ENCODE measurements at regions not wholly inside any gene's neighbourhood (a gene's known extent, or its start where the extent isn't known, plus 50 kb on each side); places are given as distances from the start of the nearest gene placed in this dataset.
"Not testable (repeated sequence)": the region's sequence is repeated elsewhere in the genome, so short reads cannot be mapped to it uniquely, and the experiment has no call there.

DNA sequence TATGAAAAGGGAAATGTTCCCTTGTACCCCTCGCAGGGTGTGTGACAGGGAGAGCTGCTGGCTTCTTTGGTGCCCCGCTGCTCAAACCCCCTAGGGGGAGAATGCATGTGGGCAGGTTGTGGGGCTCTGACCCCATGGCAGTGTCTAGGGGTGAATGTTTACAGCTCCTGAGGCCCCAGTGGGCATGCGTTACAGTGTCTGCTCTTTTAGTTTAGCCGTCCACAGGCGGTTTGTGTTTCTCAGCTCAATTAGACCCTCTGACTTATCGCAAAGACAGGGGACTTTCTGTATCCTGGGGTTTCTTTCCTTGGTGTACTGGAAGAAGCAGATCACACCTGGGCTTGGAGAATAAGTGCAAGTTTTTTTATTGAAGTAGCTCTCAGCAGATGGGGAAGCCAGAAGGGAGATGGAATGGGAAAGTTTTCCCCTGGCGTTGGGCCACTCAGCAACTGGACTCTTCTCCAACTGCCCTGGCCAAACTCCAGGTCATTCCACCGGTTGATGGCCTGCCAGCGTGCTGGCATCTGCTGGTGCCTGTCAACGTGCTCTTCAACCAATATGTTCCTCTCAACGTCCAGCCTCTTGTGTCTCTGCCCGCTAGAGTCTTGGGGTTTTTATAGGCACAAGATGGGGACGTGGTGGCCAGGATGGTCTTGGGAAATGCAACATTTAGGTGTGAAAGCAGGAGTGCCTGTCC, 720.9 kb downstream of the FSCB start:
- ATAC-seq = no peak
- DNase-seq = no peak
- intact Hi-C loops (cut with DNase I) = no loop called here

DNA sequence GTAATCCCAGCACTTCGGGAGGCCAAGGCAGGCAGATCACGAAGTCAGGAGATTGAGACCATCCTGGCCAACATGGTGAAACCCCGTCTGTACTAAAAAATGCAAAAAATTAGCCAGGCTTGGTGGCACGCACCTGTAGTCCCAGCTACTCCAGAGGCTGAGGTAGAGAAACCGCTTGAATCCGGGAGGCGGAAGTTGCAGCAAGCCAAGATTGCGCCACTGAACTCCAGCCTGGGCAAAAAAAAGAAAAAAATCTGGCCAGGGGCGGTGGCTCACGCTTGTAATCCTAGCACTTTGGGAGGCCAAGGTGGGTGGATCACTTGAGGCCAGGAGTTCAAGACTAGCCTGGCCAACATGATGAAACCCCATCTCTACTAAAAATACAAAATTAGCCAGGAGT, 722.7 kb downstream of the FSCB start:
- not testable (repeated sequence) for DNase-seq, ATAC-seq

DNA sequence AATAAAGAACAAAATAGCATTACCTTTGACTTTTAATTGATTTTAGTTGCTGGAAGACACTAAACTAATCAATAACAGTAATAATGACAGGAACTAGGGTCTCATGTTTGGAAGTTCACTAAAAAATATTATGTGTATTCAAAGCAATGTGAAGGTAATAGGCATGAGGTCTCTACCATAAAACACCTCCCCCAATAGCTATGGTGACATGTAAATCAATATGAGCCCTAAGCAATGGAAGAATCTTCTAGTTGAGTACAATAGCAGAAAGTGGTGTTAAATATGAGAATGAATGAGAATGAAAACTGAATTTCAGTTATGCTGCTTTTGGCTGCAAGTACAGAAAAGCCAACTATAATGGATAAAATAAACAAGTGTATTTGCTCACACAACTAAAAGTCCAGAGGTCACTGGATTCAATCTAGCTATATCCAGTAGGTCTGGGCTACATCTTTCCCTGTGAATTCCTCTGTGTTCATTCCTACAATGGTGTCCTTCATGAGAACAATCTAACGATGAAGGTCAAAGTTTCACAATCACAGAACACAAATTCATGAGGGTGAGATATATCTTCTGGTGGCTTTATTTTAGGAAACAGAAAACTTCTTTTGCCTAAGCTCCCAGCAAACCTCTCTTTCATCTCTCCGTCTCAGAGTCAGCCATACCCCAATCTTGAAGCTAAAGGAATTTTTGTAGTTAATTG, 728.0 kb downstream of the FSCB start:
- no peak for ATAC-seq
- intact Hi-C loops (cut with DNase I) = no loop called here
- no peak for DNase-seq

More for the DNA sequence above, 722.7 kb downstream of the FSCB start:
- intact Hi-C loops (cut with DNase I) = not testable (repeated sequence)

DNA sequence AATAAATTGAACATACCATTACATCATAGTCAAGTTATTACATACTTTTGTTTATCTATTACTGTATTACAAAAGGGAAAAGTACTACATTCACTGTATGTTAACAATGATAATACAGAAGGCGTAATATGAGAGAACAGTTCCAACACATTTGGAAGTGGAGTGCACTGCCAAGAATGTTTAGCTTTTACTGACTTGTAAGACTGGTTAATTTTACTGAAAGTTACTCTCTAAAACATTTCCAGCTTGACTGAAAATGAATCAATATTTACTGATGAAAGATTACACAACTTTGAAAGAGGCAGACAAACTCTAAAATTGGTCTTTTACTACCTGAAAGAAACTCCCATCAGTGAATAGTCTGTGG, 728.5 kb downstream of the FSCB start:
- DNase-seq = no peak
- intact Hi-C loops (cut with DNase I) = no loop called here
- no peak for ATAC-seq

DNA sequence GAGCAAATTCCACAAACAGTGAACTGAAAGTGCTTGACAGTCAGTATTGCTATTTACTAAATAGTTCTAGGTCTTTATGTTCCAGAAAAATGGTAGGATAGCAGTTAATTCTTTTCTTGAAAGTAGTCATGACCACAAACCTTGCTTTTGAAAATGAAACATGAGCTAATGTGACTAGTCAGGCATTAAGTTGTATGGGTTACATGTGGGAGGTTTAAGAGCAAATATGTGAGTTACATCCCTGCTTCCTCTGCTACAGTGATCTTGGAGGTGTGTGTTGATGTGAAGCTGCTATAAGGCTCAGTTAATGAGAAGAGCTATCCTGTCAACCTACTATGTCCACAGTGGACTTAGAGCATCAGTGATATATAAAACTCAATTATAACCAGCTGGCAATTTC, 741.6 kb downstream of the FSCB start:
- DNase-seq (no peak), ATAC-seq (no peak)
- intact Hi-C loops (cut with DNase I) = no loop called here

DNA sequence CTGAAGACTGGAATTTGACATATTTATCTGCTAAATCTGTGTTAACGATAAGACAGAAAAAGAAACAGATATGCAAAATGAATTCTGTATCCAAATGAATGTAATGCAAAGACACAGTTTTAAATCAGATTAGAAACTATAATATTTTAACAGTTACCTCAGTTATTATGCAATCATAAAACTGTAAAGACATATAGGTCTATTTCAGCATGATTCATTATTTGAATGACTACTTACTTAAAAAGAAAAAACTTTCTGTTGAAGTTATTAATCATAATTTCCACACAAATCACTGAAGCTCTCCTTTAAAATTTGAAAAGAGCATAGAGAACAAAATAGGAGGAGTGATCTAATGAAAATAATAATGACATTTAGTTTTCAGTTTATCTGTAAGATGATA, 742.6 kb downstream of the FSCB start:
- ATAC-seq (no peak), DNase-seq (no peak)
- intact Hi-C loops (cut with DNase I) = no loop called here

DNA sequence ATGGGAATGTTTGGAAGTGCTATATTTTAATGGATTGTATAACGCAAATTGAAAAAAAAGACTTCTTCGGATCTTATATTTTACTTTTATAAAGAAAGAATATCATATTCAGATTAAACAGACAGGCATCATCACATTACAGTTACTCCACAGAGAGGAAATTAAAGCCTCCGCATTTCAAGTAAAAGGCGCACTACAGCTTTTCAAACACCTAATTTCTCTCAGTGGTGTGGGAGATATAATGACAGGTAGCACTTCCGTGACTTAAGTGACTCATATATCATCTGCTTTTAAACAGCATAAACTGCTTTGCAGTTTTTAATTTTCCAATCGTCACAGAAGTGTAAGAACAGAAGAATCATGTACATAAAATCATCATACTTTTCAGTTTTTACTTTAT, 751.4 kb downstream of the FSCB start:
- intact Hi-C loops (cut with DNase I) = no loop called here
- ATAC-seq (no peak), DNase-seq (no peak)

DNA sequence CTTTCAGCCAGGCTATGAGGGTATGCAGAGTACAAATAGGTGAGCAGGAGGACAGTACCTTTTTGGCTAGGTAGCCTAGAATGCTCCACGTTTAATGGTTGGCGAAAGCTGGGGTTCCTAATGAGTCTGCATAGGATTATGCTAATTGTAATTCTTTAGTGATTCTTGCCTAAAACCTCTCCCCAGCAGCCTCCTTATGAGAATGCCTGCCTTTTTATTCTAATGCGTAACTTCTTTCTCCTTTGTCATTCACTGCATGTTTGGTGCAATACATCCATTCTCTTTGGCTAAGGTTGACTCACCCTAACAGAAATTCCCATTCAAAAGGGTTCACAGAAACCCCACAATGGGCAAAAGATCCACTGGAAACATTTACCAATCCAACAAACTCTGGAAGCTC, 752.2 kb downstream of the FSCB start:
- ATAC-seq (no peak), DNase-seq (no peak)
- intact Hi-C loops (cut with DNase I) = no loop called here

DNA sequence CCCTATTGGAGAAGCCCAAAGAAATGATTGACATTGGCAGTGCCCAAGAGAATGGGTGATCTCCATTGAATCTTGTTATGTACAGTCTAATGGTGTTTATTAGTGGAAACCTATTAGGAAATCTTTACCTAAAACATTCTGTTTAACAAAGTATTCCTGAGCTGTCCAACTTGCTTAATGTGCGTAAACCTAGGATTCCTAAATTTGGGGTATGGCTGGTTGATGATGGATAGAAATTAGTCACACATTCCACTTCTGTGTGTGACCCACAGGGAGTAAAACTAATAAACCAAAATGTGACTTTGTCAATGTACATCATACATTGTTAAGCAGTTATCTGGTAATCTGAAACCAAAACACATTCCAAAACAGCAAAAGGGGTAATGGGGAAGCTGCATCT, 761.3 kb downstream of the FSCB start:
- intact Hi-C loops (cut with DNase I) = no loop called here

DNA sequence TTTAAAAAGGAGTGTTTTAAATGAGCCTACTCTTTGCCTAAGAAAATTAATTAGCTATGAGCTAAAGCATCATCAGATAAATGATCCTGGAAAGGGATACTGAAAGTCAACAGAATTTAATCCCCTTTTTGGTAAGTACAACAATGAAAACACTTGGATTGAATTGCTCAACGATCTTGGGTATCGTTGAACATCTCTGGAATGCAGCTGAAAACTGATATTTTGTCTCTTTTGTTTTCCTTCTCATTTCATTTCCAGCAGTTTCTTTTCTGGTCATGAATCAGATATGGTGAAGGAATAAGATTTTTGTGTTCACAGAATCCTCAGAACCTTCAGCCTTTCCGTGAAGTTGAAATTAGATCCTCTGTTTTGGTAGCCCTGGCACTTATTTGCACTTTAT, 771.2 kb downstream of the FSCB start:
- ATAC-seq = no peak
- intact Hi-C loops (cut with DNase I) = no loop called here
- no peak for DNase-seq

More for the DNA sequence above, 761.3 kb downstream of the FSCB start:
- DNase-seq = no peak
- no peak for ATAC-seq

DNA sequence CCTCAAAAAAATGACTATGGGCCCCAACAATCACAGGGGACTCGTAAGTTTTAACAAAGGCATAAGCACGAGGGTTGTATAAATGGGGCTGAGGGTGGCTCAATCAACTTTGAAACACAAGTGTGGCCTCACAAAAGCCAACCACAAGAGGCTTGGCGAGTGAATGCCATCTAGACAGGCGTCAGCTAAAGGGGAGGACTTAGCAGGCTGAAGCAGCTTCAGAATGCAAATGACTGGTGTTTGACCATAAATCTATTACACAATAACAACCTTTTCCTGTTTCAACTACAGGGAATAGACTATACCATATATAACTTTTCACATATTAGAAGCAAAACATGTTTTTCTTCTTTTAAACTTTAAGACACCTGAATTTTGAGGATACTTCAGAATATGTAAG, 777.9 kb downstream of the FSCB start:
- DNase-seq (no peak), ATAC-seq (no peak)
- intact Hi-C loops (cut with DNase I) = no loop called here

DNA sequence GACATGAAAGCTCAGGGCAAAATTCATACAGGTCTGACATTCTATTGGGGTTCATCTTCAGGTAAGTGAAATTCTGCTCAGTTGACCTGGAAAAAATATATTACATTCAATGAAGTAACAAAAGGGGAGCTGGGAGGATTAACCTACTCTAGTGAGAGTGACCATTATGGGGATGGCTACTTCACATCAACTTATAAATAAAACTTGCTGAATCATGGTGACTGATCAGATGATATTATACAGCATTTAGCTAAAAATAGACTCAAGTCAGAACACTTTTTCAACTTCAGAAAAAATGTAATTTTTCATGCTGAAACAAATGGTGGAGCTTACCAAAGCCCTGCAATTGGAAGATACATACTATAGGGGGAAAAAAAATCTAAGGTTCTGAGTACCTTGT, 800.2 kb downstream of the FSCB start:
- DNase-seq (no peak), ATAC-seq (no peak)
- intact Hi-C loops (cut with DNase I) = no loop called here

DNA sequence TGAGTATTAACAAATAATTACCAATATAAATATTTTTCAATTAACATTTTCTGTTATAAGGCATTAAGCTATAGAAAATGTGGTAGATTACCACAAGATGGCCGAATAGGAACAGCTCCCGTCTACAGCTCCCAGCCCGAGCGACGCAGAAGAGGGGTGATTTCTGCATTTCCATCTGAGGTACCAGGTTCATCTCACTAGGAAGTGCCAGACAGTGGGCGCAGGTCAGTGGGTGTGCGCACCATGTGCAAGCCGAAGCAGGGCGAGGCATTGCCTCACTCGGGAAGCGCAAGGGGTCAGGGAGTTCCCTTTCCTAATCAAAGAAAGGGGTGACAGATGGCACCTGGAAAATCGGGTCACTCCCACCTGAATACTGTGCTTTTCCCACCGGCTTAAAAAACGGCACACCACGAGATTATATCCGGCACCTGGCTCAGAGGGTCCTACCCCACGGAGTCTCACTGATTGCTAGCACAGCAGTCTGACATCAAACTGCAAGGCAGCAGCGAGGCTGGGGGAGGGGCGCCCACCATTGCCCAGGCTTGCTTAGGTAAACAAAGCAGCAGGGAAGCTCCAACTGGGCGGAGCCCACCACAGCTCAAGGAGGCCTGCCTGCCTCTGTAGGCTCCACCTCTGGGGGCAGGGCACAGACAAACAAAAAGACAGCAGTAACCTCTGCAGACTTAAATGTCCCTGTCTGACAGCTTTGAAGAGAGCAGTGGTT, 808.4 kb downstream of the FSCB start:
- intact Hi-C loops (cut with DNase I); DNase-seq; ATAC-seq: not testable (repeated sequence)

DNA sequence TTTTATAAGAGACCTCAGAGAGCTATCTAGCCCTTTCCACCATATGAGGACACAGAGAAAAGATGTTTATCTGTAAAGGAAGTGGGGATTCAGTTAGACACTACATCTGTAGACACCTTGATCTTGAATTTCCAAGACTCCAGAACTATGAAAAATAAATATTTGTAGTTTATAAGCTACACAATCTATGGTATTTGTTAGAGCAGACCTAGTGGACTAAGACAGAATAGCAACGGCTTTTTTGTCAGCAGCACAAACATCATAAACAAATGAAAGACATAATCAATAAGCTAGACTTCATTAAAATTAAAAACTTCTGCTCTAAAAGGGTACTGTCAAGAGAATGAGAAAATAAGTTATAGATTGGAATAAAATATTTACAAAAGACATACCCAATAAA, 810.1 kb downstream of the FSCB start:
- ATAC-seq (no peak), DNase-seq (no peak)
- intact Hi-C loops (cut with DNase I) = no loop called here

DNA sequence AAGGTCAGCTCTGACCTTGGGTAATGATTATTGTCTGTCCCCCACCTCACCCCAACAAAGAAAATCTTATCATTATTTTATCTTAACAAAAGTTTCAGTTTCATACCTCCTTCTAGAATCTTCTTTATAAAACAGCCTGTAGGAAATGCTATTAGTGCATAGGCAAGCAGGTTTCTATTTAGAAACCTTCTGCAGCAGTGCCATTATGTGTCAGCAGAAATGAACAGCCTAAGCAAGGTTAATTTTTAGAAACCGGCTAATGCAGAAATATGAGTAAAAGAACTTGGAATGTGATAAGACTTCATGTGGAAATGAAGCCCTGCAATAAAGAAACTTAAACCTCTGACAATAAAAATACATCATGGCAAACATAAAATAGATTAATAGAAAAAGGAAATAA, 814.4 kb downstream of the FSCB start:
- DNase-seq = no peak
- intact Hi-C loops (cut with DNase I) = no loop called here
- ATAC-seq = no peak

DNA sequence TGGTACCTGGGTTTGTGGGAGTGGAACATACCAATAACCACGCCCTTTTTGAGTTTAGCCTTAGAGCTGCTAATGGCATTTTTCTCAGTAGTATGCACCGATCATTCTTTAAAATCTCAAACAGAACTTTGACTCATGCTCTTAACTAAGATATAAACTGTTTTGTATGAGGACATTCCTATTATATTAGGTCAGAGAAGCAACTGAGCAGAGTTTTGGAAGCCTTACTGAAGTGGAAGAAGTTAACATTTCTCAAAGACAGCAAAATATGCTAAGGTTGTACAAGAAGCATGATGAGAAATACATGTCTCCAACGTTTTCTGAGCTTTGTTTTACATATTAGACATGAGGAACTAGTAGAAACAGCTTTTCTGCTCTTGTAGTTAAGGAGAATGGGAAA, 819.2 kb downstream of the FSCB start:
- peak; percentile 19 to 92 for ATAC-seq
- intact Hi-C loops (cut with DNase I) = no loop called here
- DNase-seq = no peak

DNA sequence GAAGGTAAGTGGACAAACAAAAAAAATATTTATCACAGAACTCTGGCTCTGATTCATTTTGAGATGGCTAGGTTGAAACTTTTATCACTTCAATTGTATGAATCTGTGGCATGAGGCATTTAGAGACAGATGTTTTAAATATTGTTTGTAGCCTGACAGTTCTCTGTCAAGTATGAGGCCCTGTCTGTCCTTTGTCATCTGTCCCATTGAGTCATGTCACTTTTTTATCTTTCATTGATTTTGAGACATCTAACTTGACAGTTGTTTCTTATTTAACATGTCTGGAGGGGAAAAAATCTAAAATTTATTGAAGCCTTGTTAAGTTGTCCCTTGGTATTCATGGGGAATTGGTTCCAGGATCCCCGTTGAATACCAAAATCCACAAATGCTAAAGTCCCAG, 829.5 kb downstream of the FSCB start:
- DNase-seq = no peak
- intact Hi-C loops (cut with DNase I) = no loop called here
- no peak for ATAC-seq

DNA sequence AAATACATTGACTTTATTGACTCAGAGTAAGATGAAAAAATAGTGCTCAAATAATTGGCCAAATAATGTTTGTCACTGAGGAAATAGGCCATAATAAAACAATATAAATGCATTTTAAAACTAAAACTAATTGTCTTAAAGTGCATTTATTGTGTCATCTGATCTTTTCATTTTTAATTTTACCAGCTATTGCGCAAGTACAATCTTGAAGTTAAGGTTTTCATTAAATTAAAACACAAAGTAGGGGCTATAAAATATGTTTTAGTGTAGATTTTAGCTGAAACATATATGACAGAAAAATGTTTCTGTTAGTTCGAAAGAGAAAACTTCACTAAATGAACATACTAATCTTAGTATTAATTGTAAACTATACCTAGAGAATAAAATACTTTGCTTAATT, 832.8 kb downstream of the FSCB start:
- no peak for DNase-seq
- no peak for ATAC-seq
- intact Hi-C loops (cut with DNase I) = no loop called here

DNA sequence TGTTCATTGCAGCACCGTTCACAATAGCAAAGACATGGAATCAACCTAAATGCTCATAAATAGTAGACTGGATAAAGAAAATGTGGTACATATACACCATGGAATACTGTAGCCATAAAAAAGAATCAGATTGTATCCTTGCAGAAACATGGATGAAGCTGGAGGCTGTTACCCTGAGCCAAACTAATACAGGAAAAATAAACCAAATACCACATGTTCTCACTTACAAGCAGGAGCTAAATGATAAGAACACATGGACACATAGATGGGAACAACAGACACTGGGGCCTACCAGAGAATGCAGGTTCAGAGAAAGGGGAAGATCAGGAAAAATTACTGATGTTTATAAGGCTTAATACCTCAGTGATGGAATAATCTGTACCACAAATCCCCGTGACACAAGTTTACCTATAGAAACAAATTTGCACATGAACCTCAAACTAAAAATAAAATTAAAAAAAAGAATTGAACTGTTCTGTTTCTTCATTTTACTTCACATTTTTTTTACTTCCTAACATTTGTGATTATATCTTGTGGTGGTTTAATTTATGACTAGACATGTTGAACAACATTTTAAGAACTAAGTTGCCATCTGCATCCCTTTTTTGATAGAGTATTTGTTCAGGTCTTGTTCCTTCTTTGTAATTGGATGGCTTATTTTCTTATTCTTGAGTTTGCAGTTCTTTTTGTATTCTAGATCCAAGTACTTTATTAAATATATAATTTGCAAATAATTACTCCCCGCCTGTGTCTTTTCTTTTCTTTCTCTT, 835.2 kb downstream of the FSCB start:
- ATAC-seq = no peak

DNA sequence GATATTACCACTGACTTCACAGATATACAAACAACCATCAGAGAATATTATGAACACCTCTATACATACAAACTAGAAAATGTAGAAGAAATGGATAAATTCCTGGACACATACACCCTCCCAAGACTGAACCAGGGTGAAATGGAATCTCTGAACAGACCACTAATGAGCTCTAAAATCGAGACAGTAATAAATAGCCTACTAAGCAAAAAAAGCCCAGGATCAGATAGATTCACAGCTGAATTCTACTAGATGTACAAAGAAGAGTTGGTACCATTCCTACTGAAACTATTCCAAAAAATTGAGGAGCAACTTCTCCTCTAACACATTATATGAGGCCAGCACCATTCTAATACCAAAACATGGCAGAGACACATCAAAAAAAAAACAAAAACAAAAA, 837.7 kb downstream of the FSCB start:
- DNase-seq (no peak), ATAC-seq (no peak)
- intact Hi-C loops (cut with DNase I) = no loop called here

More for the DNA sequence above, 835.2 kb downstream of the FSCB start:
- DNase-seq = no peak
- intact Hi-C loops (cut with DNase I) = no loop called here

All from left cardiac atrium (tissue), 4 donors.